H9 (cell line): ENCODE measurements at regions not wholly inside any gene's neighbourhood (a gene's known extent, or its start where the extent isn't known, plus 50 kb on each side); places are given as distances from the start of the nearest gene placed in this dataset.
"Not testable (repeated sequence)": the region's sequence is repeated elsewhere in the genome, so short reads cannot be mapped to it uniquely, and the experiment has no call there.

Experiments used
- DNase-seq: peaks from one replicate; pipeline ENCODE4 v3.0.0-alpha.2; 2017
- H2AFZ ChIP-seq: one replicate; pipeline ENCODE4 v1.6.1; 2013; ENCODE audit warnings: mild to moderate bottlenecking, low read length, control low read depth, moderate library complexity
- H2AK5ac ChIP-seq: 2 replicates; pipeline ENCODE4 v1.6.1; 2013; ENCODE audit warnings: low read length, control low read depth, mixed read lengths; ENCODE audit not compliant: insufficient read length
- H2BK120ac ChIP-seq: one replicate; pipeline ENCODE4 v1.6.1; 2013; ENCODE audit warnings: low read depth, mild to moderate bottlenecking, low read length, control low read depth, inconsistent platforms; ENCODE audit not compliant: poor library complexity, severe bottlenecking
- H2BK12ac ChIP-seq: 2 replicates; pipeline ENCODE4 v1.6.1; 2013; ENCODE audit warnings: low read length, control low read depth, mixed read lengths, low read depth; ENCODE audit not compliant: insufficient read length
- H2BK15ac ChIP-seq: 2 replicates; pipeline ENCODE4 v1.6.1; 2013; ENCODE audit warnings: low read depth, low read length, control low read depth
- H2BK20ac ChIP-seq: one replicate; pipeline ENCODE4 v1.6.1; 2013; ENCODE audit warnings: low read depth, mild to moderate bottlenecking, low read length, control low read depth, inconsistent platforms; ENCODE audit not compliant: poor library complexity, severe bottlenecking
- H2BK5ac ChIP-seq: 2 replicates; pipeline ENCODE4 v1.6.1; 2013; ENCODE audit warnings: low read length, control low read depth, mixed read lengths; ENCODE audit not compliant: insufficient read length
- H3K14ac ChIP-seq: 2 replicates; pipeline ENCODE4 v1.6.1; 2013; ENCODE audit warnings: low read length, control low read depth; ENCODE audit not compliant: insufficient read depth
- H3K18ac ChIP-seq: 2 replicates; pipeline ENCODE4 v1.6.1; 2013; ENCODE audit warnings: low read depth, mild to moderate bottlenecking, mixed read lengths, low read length, control low read depth; ENCODE audit not compliant: insufficient read length
- H3K23ac ChIP-seq: 2 replicates; pipeline ENCODE4 v1.6.1; 2013; ENCODE audit warnings: low read length, control low read depth, mixed read lengths, low read depth; ENCODE audit not compliant: insufficient read length
- H3K23me2 ChIP-seq: 2 replicates; pipeline ENCODE4 v1.6.1; 2013; ENCODE audit warnings: low read depth, mild to moderate bottlenecking, mixed read lengths, low read length, control low read depth; ENCODE audit not compliant: insufficient read length, poor library complexity, severe bottlenecking
- H3K27ac ChIP-seq: 2 replicates; pipeline ENCODE4 v1.5.1; 2013; ENCODE audit warnings: low read length, control low read depth, mixed read lengths, low read depth; ENCODE audit not compliant: insufficient read length
- H3K27me3 ChIP-seq: 2 replicates; pipeline ENCODE4 v1.6.1; 2013; ENCODE audit warnings: low read length, control low read depth, inconsistent platforms; ENCODE audit not compliant: insufficient read depth
- H3K4ac ChIP-seq: 2 replicates; pipeline ENCODE4 v1.6.1; 2013; ENCODE audit warnings: low read depth, mild to moderate bottlenecking, control low read depth, inconsistent platforms, low read length, moderate library complexity
- H3K4me1 ChIP-seq: 2 replicates; pipeline ENCODE4 v1.6.1; 2013; ENCODE audit warnings: low read length, control low read depth, inconsistent platforms; ENCODE audit not compliant: insufficient read depth
- H3K4me2 ChIP-seq: 2 replicates; pipeline ENCODE4 v1.6.1; 2013; ENCODE audit warnings: low read length, control low read depth, mixed read lengths; ENCODE audit not compliant: insufficient read length, insufficient read depth
- H3K56ac ChIP-seq: 2 replicates; pipeline ENCODE4 v1.6.1; 2013; ENCODE audit warnings: low read depth, mild to moderate bottlenecking, mixed read lengths, low read length, control low read depth; ENCODE audit not compliant: insufficient read length
- H3K79me1 ChIP-seq: 2 replicates; pipeline ENCODE4 v1.6.1; 2013; ENCODE audit warnings: low read depth, mild to moderate bottlenecking, moderate library complexity, low read length, control low read depth, inconsistent platforms; ENCODE audit not compliant: insufficient read depth, poor library complexity, severe bottlenecking
- H3K79me2 ChIP-seq: 2 replicates; pipeline ENCODE4 v1.6.1; 2013; ENCODE audit warnings: low read length, control low read depth, inconsistent platforms; ENCODE audit not compliant: insufficient read depth
- H3K9ac ChIP-seq: 2 replicates; pipeline ENCODE4 v1.6.1; 2013; ENCODE audit warnings: low read length, control low read depth, mixed read lengths; ENCODE audit not compliant: insufficient read length; ENCODE audit errors: extremely low read depth
- H3K9me3 ChIP-seq: one replicate; pipeline ENCODE4 v1.6.1; 2013; ENCODE audit warnings: low read depth, low read length, inconsistent platforms; ENCODE audit not compliant: control insufficient read depth
- H3T11ph ChIP-seq: one replicate; pipeline ENCODE4 v1.6.1; 2013; ENCODE audit warnings: mild to moderate bottlenecking, low read length, control low read depth, inconsistent platforms
- H4K20me1 ChIP-seq: one replicate; pipeline ENCODE4 v1.6.1; 2013; ENCODE audit not compliant: control insufficient read depth, insufficient read length, insufficient read depth
- H4K5ac ChIP-seq: 2 replicates; pipeline ENCODE4 v1.6.1; 2013; ENCODE audit warnings: low read depth, mild to moderate bottlenecking, mixed read lengths, low read length, control low read depth; ENCODE audit not compliant: insufficient read length
- H4K8ac ChIP-seq: replicated peaks from 2 replicates; pipeline ENCODE4 v1.6.1; 2013; ENCODE audit warnings: low read length, control low read depth, mixed read lengths, low read depth; ENCODE audit not compliant: insufficient read length
- H4K91ac ChIP-seq: 2 replicates; pipeline ENCODE4 v1.6.1; 2013; ENCODE audit warnings: low read depth, mild to moderate bottlenecking, moderate library complexity, mixed read lengths, low read length, control low read depth; ENCODE audit not compliant: insufficient read length
- H3K27ac Mint-ChIP-seq, 3 experiments: 2 replicates in 2 of 3; 3 replicates in 1 of 3; pipeline ENCODE4 v1.8.0; 2020 to 2021; ENCODE audit warnings: mixed read lengths in 3 of 3, mild to moderate bottlenecking in 1 of 3, moderate library complexity in 1 of 3
- H3K27me3 Mint-ChIP-seq: 2 replicates; pipeline ENCODE4 v1.8.0; 2021; ENCODE audit warnings: low read depth, mild to moderate bottlenecking, moderate library complexity, mixed read lengths
- H3K36me3 Mint-ChIP-seq, 3 experiments: 2 replicates in 2 of 3; 3 replicates in 1 of 3; pipeline ENCODE4 v1.8.0; 2020 to 2021; ENCODE audit warnings: low read depth in 3 of 3, mixed read lengths in 3 of 3; ENCODE audit not compliant: insufficient read depth in 1 of 3
- H3K4me1 Mint-ChIP-seq, 2 experiments: 2 replicates each; pipeline ENCODE4 v1.8.0; 2020; ENCODE audit warnings: mixed read lengths in 2 of 2
- H3K4me3 Mint-ChIP-seq, 2 experiments: 2 replicates in 1 of 2; 3 replicates in 1 of 2; pipeline ENCODE4 v1.8.0; 2020 to 2021; ENCODE audit warnings: mild to moderate bottlenecking in 2 of 2, mixed read lengths in 2 of 2, moderate library complexity in 1 of 2
- H3K9me3 Mint-ChIP-seq, 2 experiments: 2 replicates in 1 of 2; 3 replicates in 1 of 2; pipeline ENCODE4 v1.8.0; 2020; ENCODE audit warnings: mild to moderate bottlenecking in 2 of 2, mixed read lengths in 2 of 2, moderate library complexity in 1 of 2
- WGBS: extraction: QIAGEN DNeasy Blood & Tissue Kit; methylation state at CpG from one replicate; pipeline ENCODE4 v1.1.7; 2013; ENCODE audit warnings: missing lambda C conversion rate, low lambda C conversion rate, mixed read lengths; ENCODE audit not compliant: insufficient read length; ENCODE audit errors: extremely low coverage; 5-methylcytosine and 5-hydroxymethylcytosine counted together

- H3K4me2 ChIP-seq, H3K27me3 Mint-ChIP-seq, H3K18ac ChIP-seq, H3K4me1 Mint-ChIP-seq, H3K27ac ChIP-seq, H3K4ac ChIP-seq, H2BK12ac ChIP-seq, H3K56ac ChIP-seq, H2AK5ac ChIP-seq, H2BK120ac ChIP-seq, H4K20me1 ChIP-seq, H3K27me3 ChIP-seq, H3K79me1 ChIP-seq, H3K23me2 ChIP-seq, H3K4me1 ChIP-seq, H3K14ac ChIP-seq, H3K27ac Mint-ChIP-seq, H4K8ac ChIP-seq, H3K23ac ChIP-seq, H2BK20ac ChIP-seq, H3K9ac ChIP-seq, H4K91ac ChIP-seq, H4K5ac ChIP-seq, DNase-seq, H2BK5ac ChIP-seq, H3K4me3 Mint-ChIP-seq, H3K9me3 ChIP-seq, H3K79me2 ChIP-seq, H2AFZ ChIP-seq, H2BK15ac ChIP-seq, H3T11ph ChIP-seq: not testable (repeated sequence)
- WGBS = no CpG with 5 or more reads among the region's 18 CpGs
- peaks cover 7 to 13% (median 12%) of the 10 kb centered on the region in 3 experiments; a peak in 6 of 7 replicates for H3K36me3 Mint-ChIP-seq
- peaks cover 20 to 26% of the 10 kb centered on the region in 2 experiments for H3K9me3 Mint-ChIP-seq
Observed at GRCh38 chr10:65053397-65053796, 1532.2 kb downstream of the REEP3 start.

DNA sequence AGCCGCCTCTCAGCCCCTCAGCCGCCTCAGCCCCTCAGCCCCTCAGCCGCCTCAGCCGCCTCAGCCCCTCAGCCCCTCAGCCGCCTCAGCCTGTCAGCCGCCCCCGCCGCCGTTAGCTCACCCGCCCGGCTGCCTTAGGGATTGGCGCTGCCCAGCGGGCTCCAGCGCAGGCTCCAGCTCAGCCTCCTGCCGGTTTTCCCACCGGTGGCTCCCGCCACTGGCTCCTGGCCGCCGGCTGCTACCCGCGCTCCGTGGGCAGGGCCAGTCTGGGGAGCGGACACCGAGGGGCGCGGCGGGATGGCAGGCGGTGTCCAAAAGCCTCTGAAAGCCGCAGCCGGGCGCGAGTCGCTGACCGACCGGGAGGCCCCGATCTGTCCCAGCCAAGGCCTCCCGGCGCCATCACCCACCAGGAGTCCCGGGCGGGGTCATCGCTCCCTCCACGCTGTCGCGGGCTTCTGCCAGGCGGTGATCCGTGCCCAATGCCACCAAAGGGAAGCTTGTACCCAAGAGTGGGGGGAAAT lies 1532.7 kb downstream of the REEP3 start:
- WGBS = no CpG with 5 or more reads among the region's 46 CpGs
- not testable (repeated sequence) for H3K4me1 Mint-ChIP-seq, H3K9ac ChIP-seq, H3K4ac ChIP-seq, H4K20me1 ChIP-seq, H2BK120ac ChIP-seq, H3K23ac ChIP-seq, H3T11ph ChIP-seq, H4K8ac ChIP-seq, H3K18ac ChIP-seq, H2BK15ac ChIP-seq, H4K91ac ChIP-seq, H3K27ac ChIP-seq, H3K23me2 ChIP-seq, H3K56ac ChIP-seq, DNase-seq, H2AFZ ChIP-seq, H2BK20ac ChIP-seq, H3K27me3 Mint-ChIP-seq, H3K14ac ChIP-seq, H3K4me2 ChIP-seq, H3K27me3 ChIP-seq, H2BK12ac ChIP-seq, H2BK5ac ChIP-seq, H3K79me1 ChIP-seq, H3K27ac Mint-ChIP-seq, H3K79me2 ChIP-seq, H2AK5ac ChIP-seq, H3K9me3 ChIP-seq, H3K4me3 Mint-ChIP-seq, H4K5ac ChIP-seq, H3K4me1 ChIP-seq
- H3K9me3 Mint-ChIP-seq = peaks cover 20 to 26% of the 10 kb centered on the region in 2 experiments
- peaks cover 7 to 13% (median 12%) of the 10 kb centered on the region in 3 experiments; a peak in 6 of 7 replicates for H3K36me3 Mint-ChIP-seq
